HEK293 (cell line): ENCODE measurements at regions not wholly inside any gene's neighbourhood (a gene's known extent, or its start where the extent isn't known, plus 50 kb on each side); places are given as distances from the start of the nearest gene placed in this dataset.

Source experiments
- SALL2 ChIP-seq: fragments of 450-650 bp; formaldehyde crosslinking; IDR thresholded peaks from 2 replicates; pipeline ENCODE4 v1.5.0; 2017; ENCODE audit warnings: missing biosample characterization, mild to moderate bottlenecking, missing genetic modification characterization, borderline replicate concordance
- SCRT1 ChIP-seq: fragments of 450-650 bp; formaldehyde crosslinking; IDR thresholded peaks from 2 replicates; pipeline ENCODE4 v1.5.1; 2016; ENCODE audit warnings: missing biosample characterization, missing genetic modification characterization, borderline replicate concordance
- ZNF140 ChIP-seq: fragments of 450-650 bp; formaldehyde crosslinking; IDR thresholded peaks from 2 replicates; pipeline ENCODE4 v1.5.1; 2016; ENCODE audit warnings: missing biosample characterization, missing genetic modification characterization
- ZNF585B ChIP-seq: fragments of 450-650 bp; formaldehyde crosslinking; IDR thresholded peaks from 2 replicates; pipeline ENCODE4 v1.5.1; 2016; ENCODE audit warnings: missing biosample characterization, missing genetic modification characterization
- ZNF785 ChIP-seq: fragments of 450-650 bp; formaldehyde crosslinking; IDR thresholded peaks from 2 replicates; pipeline ENCODE4 v1.5.1; 2016; ENCODE audit warnings: missing biosample characterization, missing genetic modification characterization
- TF ChIP-seq, protein P1 (sequence below): fragments of 450-650 bp; formaldehyde crosslinking; IDR thresholded peaks from 2 replicates; pipeline ENCODE4 v1.5.1; 2016; ENCODE audit warnings: missing biosample characterization, missing genetic modification characterization
- TF ChIP-seq, protein P2 (sequence below): fragments of 450-650 bp; formaldehyde crosslinking; IDR thresholded peaks from 2 replicates; pipeline ENCODE4 v1.5.1; 2016; ENCODE audit warnings: missing biosample characterization, missing genetic modification characterization
- TF ChIP-seq, protein P3 (sequence below): fragments of 450-650 bp; formaldehyde crosslinking; IDR thresholded peaks from 2 replicates; pipeline ENCODE4 v1.5.1; 2016; ENCODE audit warnings: missing biosample characterization, missing genetic modification characterization
- TF ChIP-seq, protein P4 (sequence below): fragments of 450-650 bp; formaldehyde crosslinking; IDR thresholded peaks from 2 replicates; pipeline ENCODE4 v1.5.1; 2016; ENCODE audit warnings: missing biosample characterization, missing genetic modification characterization

DNA sequence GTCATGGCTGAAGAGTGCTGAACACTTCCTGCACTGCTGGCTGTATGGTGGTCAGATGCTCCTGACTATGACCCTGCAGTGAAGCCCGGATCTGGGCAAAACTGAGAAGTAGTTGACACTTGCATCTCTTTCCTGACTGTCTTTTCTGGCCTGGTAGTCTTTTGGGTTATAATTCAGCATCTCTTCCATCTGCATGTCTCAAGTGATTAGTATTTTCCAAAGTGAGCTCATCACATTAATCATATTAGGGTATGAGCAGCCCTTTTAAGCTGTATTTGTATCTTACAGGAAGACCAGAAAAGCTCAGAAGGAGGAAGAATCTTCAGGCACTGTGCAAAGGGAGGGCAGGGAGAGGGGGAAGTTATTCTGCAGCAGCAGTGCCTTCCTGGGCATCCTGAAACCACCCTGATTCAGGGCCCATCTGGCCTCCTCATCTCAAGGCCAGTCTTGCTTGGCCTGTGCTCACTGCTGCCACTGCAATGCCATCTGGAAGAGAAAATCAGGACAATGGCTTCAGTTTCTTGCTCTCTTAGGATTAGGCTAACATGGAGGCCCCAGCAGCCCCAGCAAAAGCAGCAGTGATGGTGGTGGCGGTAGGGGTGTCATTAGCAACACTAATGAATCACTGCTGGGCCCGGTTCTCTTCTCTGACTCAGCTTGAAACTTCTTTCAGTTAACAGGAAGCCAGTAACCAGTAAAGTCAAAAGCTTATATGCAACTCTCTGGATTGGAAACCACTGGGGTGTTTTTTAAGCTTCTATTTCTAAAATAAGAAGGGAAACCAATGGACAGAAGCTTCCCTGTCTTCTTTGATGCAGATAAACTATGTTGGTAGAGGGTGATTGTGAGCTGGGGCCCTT is 63.3 kb upstream of the WDR26 start:
- TF ChIP-seq, protein P1, sequence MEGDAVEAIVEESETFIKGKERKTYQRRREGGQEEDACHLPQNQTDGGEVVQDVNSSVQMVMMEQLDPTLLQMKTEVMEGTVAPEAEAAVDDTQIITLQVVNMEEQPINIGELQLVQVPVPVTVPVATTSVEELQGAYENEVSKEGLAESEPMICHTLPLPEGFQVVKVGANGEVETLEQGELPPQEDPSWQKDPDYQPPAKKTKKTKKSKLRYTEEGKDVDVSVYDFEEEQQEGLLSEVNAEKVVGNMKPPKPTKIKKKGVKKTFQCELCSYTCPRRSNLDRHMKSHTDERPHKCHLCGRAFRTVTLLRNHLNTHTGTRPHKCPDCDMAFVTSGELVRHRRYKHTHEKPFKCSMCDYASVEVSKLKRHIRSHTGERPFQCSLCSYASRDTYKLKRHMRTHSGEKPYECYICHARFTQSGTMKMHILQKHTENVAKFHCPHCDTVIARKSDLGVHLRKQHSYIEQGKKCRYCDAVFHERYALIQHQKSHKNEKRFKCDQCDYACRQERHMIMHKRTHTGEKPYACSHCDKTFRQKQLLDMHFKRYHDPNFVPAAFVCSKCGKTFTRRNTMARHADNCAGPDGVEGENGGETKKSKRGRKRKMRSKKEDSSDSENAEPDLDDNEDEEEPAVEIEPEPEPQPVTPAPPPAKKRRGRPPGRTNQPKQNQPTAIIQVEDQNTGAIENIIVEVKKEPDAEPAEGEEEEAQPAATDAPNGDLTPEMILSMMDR (tag by site-specific recombination), result no peak
- TF ChIP-seq SALL2 (tag by site-specific recombination), result no peak
- TF ChIP-seq ZNF585B, result no peak
- TF ChIP-seq, protein P2, sequence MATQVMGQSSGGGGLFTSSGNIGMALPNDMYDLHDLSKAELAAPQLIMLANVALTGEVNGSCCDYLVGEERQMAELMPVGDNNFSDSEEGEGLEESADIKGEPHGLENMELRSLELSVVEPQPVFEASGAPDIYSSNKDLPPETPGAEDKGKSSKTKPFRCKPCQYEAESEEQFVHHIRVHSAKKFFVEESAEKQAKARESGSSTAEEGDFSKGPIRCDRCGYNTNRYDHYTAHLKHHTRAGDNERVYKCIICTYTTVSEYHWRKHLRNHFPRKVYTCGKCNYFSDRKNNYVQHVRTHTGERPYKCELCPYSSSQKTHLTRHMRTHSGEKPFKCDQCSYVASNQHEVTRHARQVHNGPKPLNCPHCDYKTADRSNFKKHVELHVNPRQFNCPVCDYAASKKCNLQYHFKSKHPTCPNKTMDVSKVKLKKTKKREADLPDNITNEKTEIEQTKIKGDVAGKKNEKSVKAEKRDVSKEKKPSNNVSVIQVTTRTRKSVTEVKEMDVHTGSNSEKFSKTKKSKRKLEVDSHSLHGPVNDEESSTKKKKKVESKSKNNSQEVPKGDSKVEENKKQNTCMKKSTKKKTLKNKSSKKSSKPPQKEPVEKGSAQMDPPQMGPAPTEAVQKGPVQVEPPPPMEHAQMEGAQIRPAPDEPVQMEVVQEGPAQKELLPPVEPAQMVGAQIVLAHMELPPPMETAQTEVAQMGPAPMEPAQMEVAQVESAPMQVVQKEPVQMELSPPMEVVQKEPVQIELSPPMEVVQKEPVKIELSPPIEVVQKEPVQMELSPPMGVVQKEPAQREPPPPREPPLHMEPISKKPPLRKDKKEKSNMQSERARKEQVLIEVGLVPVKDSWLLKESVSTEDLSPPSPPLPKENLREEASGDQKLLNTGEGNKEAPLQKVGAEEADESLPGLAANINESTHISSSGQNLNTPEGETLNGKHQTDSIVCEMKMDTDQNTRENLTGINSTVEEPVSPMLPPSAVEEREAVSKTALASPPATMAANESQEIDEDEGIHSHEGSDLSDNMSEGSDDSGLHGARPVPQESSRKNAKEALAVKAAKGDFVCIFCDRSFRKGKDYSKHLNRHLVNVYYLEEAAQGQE (tag by site-specific recombination), result no peak
- TF ChIP-seq, protein P3, sequence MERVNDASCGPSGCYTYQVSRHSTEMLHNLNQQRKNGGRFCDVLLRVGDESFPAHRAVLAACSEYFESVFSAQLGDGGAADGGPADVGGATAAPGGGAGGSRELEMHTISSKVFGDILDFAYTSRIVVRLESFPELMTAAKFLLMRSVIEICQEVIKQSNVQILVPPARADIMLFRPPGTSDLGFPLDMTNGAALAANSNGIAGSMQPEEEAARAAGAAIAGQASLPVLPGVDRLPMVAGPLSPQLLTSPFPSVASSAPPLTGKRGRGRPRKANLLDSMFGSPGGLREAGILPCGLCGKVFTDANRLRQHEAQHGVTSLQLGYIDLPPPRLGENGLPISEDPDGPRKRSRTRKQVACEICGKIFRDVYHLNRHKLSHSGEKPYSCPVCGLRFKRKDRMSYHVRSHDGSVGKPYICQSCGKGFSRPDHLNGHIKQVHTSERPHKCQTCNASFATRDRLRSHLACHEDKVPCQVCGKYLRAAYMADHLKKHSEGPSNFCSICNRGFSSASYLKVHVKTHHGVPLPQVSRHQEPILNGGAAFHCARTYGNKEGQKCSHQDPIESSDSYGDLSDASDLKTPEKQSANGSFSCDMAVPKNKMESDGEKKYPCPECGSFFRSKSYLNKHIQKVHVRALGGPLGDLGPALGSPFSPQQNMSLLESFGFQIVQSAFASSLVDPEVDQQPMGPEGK (tag by site-specific recombination), result no peak
- no peak for TF ChIP-seq ZNF785
- TF ChIP-seq ZNF140 (tag by site-specific recombination), result no peak
- TF ChIP-seq, protein P4, sequence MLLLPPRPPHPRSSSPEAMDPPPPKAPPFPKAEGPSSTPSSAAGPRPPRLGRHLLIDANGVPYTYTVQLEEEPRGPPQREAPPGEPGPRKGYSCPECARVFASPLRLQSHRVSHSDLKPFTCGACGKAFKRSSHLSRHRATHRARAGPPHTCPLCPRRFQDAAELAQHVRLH (tag by site-specific recombination), result no peak
- TF ChIP-seq SCRT1 (tag by site-specific recombination), result no peak
